Endodermal cell (in vitro differentiated cells): ENCODE measurements at regions not wholly inside any gene's neighbourhood (a gene's known extent, or its start where the extent isn't known, plus 50 kb on each side); places are given as distances from the start of the nearest gene placed in this dataset.

Experiments used
- DNase-seq: peaks from one replicate; pipeline ENCODE4 v3.0.0-alpha.2; 2017
- H3K27ac ChIP-seq: 2 replicates; pipeline ENCODE4 v1.5.1; 2013; ENCODE audit warnings: mild to moderate bottlenecking, low read depth, low read length, moderate library complexity
- H3K27me3 ChIP-seq: 2 replicates; pipeline ENCODE4 v1.6.1; 2013; ENCODE audit warnings: mild to moderate bottlenecking, low read length, moderate library complexity; ENCODE audit not compliant: insufficient read depth, control insufficient read depth, poor library complexity, severe bottlenecking
- H3K36me3 ChIP-seq: 2 replicates; pipeline ENCODE4 v1.7.0; 2013; ENCODE audit warnings: mild to moderate bottlenecking, low read length, moderate library complexity; ENCODE audit not compliant: control insufficient read depth, insufficient read depth
- H3K4me1 ChIP-seq: one replicate; pipeline ENCODE4 v1.7.0; 2013; ENCODE audit warnings: low read length; ENCODE audit not compliant: control insufficient read depth, insufficient read depth
- H3K4me3 ChIP-seq: 2 replicates; pipeline ENCODE4 v1.5.1; 2013; ENCODE audit warnings: mild to moderate bottlenecking, low read length, moderate library complexity
- H3K9ac ChIP-seq: 2 replicates; pipeline ENCODE4 v1.6.1; 2013; ENCODE audit warnings: mild to moderate bottlenecking, low read length, moderate library complexity; ENCODE audit not compliant: poor library complexity, severe bottlenecking; ENCODE audit errors: extremely low read depth
- H3K9me3 ChIP-seq: 2 replicates; pipeline ENCODE4 v1.6.1; 2013; ENCODE audit warnings: mild to moderate bottlenecking, low read length, moderate library complexity; ENCODE audit not compliant: control insufficient read depth
- H3K27ac Mint-ChIP-seq: 2 replicates; pipeline ENCODE4 v1.8.0; 2020; ENCODE audit warnings: mixed read lengths
- H3K27me3 Mint-ChIP-seq: 2 replicates; pipeline ENCODE4 v1.8.0; 2021; ENCODE audit warnings: mild to moderate bottlenecking, mixed read lengths; ENCODE audit not compliant: insufficient read depth
- H3K36me3 Mint-ChIP-seq: 2 replicates; pipeline ENCODE4 v1.8.0; 2020; ENCODE audit warnings: low read depth, mixed read lengths
- H3K4me1 Mint-ChIP-seq: 2 replicates; pipeline ENCODE4 v1.8.0; 2020; ENCODE audit warnings: mixed read lengths
- H3K4me3 Mint-ChIP-seq: 2 replicates; pipeline ENCODE4 v1.8.0; 2020; ENCODE audit warnings: mild to moderate bottlenecking, moderate library complexity, mixed read lengths
- H3K9me3 Mint-ChIP-seq: 2 replicates; pipeline ENCODE4 v1.8.0; 2020; ENCODE audit warnings: mild to moderate bottlenecking, mixed read lengths
- WGBS, 2 experiments: methylation state at CpG; one replicate each; pipeline versions ENCODE4 v1.1.5 to v1.1.7; 2013; ENCODE audit warnings: missing lambda C conversion rate in 2 of 2, mixed read lengths in 1 of 2; ENCODE audit not compliant: insufficient coverage in 1 of 2, insufficient read length in 1 of 2; 5-methylcytosine and 5-hydroxymethylcytosine counted together
- TF ChIP-seq, protein P1 (sequence below): fragments of 200-600 bp; sonication (generic); conservative IDR thresholded peaks from 2 replicates; pipeline ENCODE4 v1.5.0; 2021; ENCODE audit warnings: antibody characterized with exemption, mild to moderate bottlenecking

DNA sequence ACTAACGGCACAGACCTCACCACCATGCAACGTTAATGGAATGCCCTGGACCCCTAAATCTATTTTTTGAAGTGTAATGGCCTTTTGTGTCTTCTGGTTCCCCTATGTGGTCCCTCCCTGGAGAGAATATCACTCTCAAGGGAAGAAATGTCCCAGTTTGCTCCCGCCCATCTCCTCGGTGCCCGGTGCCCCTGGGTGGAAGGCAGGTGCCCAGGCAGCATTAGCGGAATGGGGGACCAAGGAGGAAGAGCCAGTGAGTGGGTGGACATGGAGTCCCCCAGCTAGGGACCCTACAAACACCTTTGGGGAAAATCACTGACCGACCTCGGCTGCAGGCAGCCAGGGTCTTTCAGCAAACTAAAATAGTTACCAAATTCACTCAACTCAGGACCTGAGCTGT lies 212.1 kb upstream of the RTL1 start:
- Histone ChIP-seq H3K27me3 (no peaks in the 10 kb centered on the region), H3K9ac (no peak overlapping the region), H3K4me1 (peaks cover 15% of the 10 kb centered on the region), H3K27ac (no peak overlapping the region), H3K9me3 (no peaks in the 10 kb centered on the region), H3K4me3 (no peak overlapping the region), H3K36me3 (no peaks in the 10 kb centered on the region)
- Mint-ChIP-seq H3K27me3 (no peaks in the 10 kb centered on the region), H3K4me3 (no peak overlapping the region), H3K4me1 (peaks cover 34% of the 10 kb centered on the region), H3K27ac (peak overlapping the region; percentile 27), H3K36me3 (no peaks in the 10 kb centered on the region), H3K9me3 (no peaks in the 10 kb centered on the region)
- no peak for DNase-seq
- TF ChIP-seq, protein P1, sequence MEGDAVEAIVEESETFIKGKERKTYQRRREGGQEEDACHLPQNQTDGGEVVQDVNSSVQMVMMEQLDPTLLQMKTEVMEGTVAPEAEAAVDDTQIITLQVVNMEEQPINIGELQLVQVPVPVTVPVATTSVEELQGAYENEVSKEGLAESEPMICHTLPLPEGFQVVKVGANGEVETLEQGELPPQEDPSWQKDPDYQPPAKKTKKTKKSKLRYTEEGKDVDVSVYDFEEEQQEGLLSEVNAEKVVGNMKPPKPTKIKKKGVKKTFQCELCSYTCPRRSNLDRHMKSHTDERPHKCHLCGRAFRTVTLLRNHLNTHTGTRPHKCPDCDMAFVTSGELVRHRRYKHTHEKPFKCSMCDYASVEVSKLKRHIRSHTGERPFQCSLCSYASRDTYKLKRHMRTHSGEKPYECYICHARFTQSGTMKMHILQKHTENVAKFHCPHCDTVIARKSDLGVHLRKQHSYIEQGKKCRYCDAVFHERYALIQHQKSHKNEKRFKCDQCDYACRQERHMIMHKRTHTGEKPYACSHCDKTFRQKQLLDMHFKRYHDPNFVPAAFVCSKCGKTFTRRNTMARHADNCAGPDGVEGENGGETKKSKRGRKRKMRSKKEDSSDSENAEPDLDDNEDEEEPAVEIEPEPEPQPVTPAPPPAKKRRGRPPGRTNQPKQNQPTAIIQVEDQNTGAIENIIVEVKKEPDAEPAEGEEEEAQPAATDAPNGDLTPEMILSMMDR: no peak
- WGBS, 2 experiments: 89 to 90% methylated on average over 3 to 8 of the region's 8 CpGs

DNA sequence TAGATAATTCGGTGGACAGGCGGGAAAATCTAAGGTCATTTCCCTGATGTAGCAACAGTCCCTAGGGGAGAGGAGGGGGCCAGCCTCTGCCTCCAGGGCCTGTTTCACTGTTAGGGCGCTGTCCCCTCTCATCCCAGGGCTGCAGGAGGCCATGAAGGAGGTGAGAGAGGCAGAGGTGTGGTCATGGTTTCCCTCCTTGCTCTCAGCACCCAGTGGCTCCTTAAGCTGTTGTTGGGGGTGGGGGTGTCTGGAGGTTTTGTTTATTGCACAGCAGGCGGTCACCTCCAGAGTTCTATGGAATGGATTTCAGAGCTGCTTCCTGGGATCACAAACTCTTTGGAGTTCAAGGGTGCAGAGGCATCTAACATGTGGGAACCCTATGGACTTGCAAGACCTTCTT lies 212.5 kb upstream of the RTL1 start:
- no peaks in the 10 kb centered on the region for H3K27me3 ChIP-seq
- no peak overlapping the region for H3K4me3 ChIP-seq
- TF ChIP-seq, protein P1: no peak
- H3K9me3 ChIP-seq: no peaks in the 10 kb centered on the region
- H3K36me3 ChIP-seq: no peaks in the 10 kb centered on the region
- H3K9ac ChIP-seq: no peak overlapping the region
- Mint-ChIP-seq H3K4me3 (no peak overlapping the region), H3K27ac (peak overlapping the region; percentile 84), H3K27me3 (no peaks in the 10 kb centered on the region), H3K9me3 (no peaks in the 10 kb centered on the region), H3K36me3 (no peaks in the 10 kb centered on the region), H3K4me1 (peaks cover 32% of the 10 kb centered on the region)
- H3K4me1 ChIP-seq: peaks cover 15% of the 10 kb centered on the region
- H3K27ac ChIP-seq: no peak overlapping the region
- DNase-seq: peak; percentile 81
- 68% methylated on average over 4 of the region's 4 CpGs; no CpG with 5 or more reads in 1 of the 2 experiments for WGBS, 2 experiments

DNA sequence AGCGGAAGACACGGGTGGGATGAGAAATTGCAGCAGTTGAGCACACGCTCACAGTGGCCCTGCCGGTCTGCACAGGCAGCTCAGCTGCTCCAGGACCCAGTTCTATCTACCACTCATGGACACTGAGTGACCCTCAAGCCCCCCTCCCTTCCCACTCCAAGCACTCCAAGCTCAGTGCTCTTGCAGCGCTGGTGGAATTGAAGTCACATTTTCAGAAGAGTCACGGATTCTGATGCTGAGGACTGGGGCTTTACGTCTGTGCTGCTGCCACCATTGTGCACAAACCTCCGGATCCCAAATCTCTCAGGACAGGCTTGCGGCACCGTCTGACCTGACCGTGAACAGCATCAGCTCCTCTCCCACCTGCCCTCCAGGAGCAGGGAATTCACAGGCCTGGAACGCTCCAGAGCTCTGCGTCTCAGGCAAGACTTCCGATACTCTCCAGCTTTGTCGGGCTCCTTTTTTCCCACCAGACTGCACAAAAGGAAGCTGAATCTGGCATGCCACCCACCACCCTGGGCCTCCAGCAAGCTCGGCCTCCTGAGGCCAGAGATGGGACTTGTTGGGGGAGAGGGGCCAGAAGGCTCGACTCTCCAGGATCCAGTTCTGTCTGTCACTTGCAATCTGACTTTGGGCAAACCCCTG lies 213.1 kb upstream of the RTL1 start:
- no peaks in the 10 kb centered on the region for H3K36me3 ChIP-seq

More for the DNA sequence above, 213.1 kb upstream of the RTL1 start:
- peaks cover 32% of the 10 kb centered on the region for H3K4me1 Mint-ChIP-seq
- WGBS, 2 experiments: 83% methylated on average over 13 to 17 of the region's 17 CpGs
- no peaks in the 10 kb centered on the region for H3K9me3 ChIP-seq
- peaks cover 15% of the 10 kb centered on the region for H3K4me1 ChIP-seq
- peak overlapping the region; percentile 84 for H3K27ac Mint-ChIP-seq
- H3K9ac ChIP-seq: no peak overlapping the region
- H3K9me3 Mint-ChIP-seq: no peaks in the 10 kb centered on the region
- TF ChIP-seq, protein P1: no peak
- no peak overlapping the region for H3K27ac ChIP-seq
- no peaks in the 10 kb centered on the region for H3K27me3 ChIP-seq
- no peaks in the 10 kb centered on the region for H3K27me3 Mint-ChIP-seq
- peak; percentile 53 for DNase-seq
- H3K4me3 Mint-ChIP-seq: no peak overlapping the region
- H3K4me3 ChIP-seq: no peak overlapping the region
- no peaks in the 10 kb centered on the region for H3K36me3 Mint-ChIP-seq
